Fibroblast of lung (primary cell): ENCODE measurements at regions not wholly inside any gene's neighbourhood (a gene's known extent, or its start where the extent isn't known, plus 50 kb on each side); places are given as distances from the start of the nearest gene placed in this dataset.

Experiments used
- DNase-seq, 2 donors: peaks; one replicate each; pipeline versions ENCODE4 v3.0.0 to v3.0.0-alpha.2; 2010; ENCODE audit warnings: low read depth in 2 of 2
- H2AFZ ChIP-seq: 2 replicates; pipeline ENCODE4 v1.5.1; 2012; ENCODE audit warnings: low read length, control low read depth, inconsistent platforms
- H3K27ac ChIP-seq: 2 replicates; pipeline ENCODE4 v1.5.1; 2011; ENCODE audit warnings: low read length, control low read depth; ENCODE audit not compliant: insufficient read depth
- H3K27me3 ChIP-seq: 2 replicates; pipeline ENCODE4 v1.5.1; 2011; ENCODE audit warnings: mild to moderate bottlenecking, low read length; ENCODE audit not compliant: control insufficient read depth, insufficient read depth
- H3K36me3 ChIP-seq: 2 replicates; pipeline ENCODE4 v1.5.1; 2011; ENCODE audit warnings: low read length; ENCODE audit not compliant: control insufficient read depth, insufficient read depth
- H3K4me1 ChIP-seq: 2 replicates; pipeline ENCODE4 v1.5.1; 2011; ENCODE audit warnings: low read length; ENCODE audit not compliant: control insufficient read depth, insufficient read depth; ENCODE audit errors: extremely low read depth
- H3K4me2 ChIP-seq: 2 replicates; pipeline ENCODE4 v1.5.1; 2011; ENCODE audit warnings: low read length, control low read depth; ENCODE audit not compliant: insufficient read depth; ENCODE audit errors: extremely low read depth
- H3K4me3 ChIP-seq, 4 experiments: fragments of 200-600 bp in 1 of 4; sonication (generic) in 1 of 4; replicated peaks in 1 of 4; 2 replicates each; pipeline ENCODE4 v1.5.1; 2011 to 2016; ENCODE audit warnings: low read length in 4 of 4, low read depth in 3 of 4, mild to moderate bottlenecking in 3 of 4, control low read depth in 2 of 4, inconsistent platforms in 1 of 4, mixed read lengths in 1 of 4; ENCODE audit not compliant: insufficient read depth in 1 of 4; ENCODE audit errors: control extremely low read depth in 1 of 4
- H3K79me2 ChIP-seq: 2 replicates; pipeline ENCODE4 v1.5.1; 2012; ENCODE audit warnings: mild to moderate bottlenecking, low read length, inconsistent platforms; ENCODE audit not compliant: control insufficient read depth, insufficient read depth
- H3K9ac ChIP-seq: 2 replicates; pipeline ENCODE4 v1.5.1; 2011; ENCODE audit warnings: mild to moderate bottlenecking, low read length, control low read depth; ENCODE audit not compliant: insufficient read depth
- H3K9me3 ChIP-seq: 2 replicates; pipeline ENCODE4 v1.5.1; 2012; ENCODE audit warnings: low read depth, low read length; ENCODE audit not compliant: control insufficient read depth, insufficient read depth
- H4K20me1 ChIP-seq: 2 replicates; pipeline ENCODE4 v1.5.1; 2011; ENCODE audit warnings: low read length; ENCODE audit not compliant: control insufficient read depth, insufficient read depth; ENCODE audit errors: extremely low read depth
- CTCF ChIP-seq, 2 donors: IDR thresholded peaks in 1 of 2; conservative IDR thresholded peaks in 1 of 2; 1 replicate in 1 of 2; 2 replicates in 1 of 2; pipeline ENCODE4 v1.5.1; 2011 to 2012; ENCODE audit warnings: low read length in 2 of 2, control low read depth in 1 of 2, inconsistent platforms in 1 of 2, low read depth in 1 of 2, mild to moderate bottlenecking in 1 of 2
- EZH2 ChIP-seq: IDR thresholded peaks from 2 replicates; pipeline ENCODE4 v1.5.1; 2012; ENCODE audit warnings: low read length, control low read depth, mild to moderate bottlenecking; ENCODE audit errors: missing control alignments

- DNase-seq = no peak
- Histone ChIP-seq H3K79me2 (no peaks in the 10 kb centered on the region), H3K4me3 (no peak overlapping the region), H3K4me1 (no peaks in the 10 kb centered on the region), H3K27me3 (no peaks in the 10 kb centered on the region), H3K4me2 (no peak overlapping the region), H3K27ac (no peak overlapping the region), H3K9me3 (no peaks in the 10 kb centered on the region), H4K20me1 (no peaks in the 10 kb centered on the region), H3K9ac (no peak overlapping the region), H2AFZ (no peak overlapping the region), H3K36me3 (no peaks in the 10 kb centered on the region)
- TF ChIP-seq CTCF (conservative IDR thresholded peaks at IDR 0.05 in 1 of 2, IDR thresholded peaks at IDR 0.05 in 1 of 2; ENCODE audit: low read depth in 1 of 2, low read length in 2 of 2) (no peak), EZH2 (no peak)
These were observed 292.1 kb downstream of the ETAA1 start for GRCh38 chr2:67689186-67689585.

- no peak for DNase-seq
- H3K79me2 ChIP-seq = no peaks in the 10 kb centered on the region
- no peak overlapping the region for H3K9ac ChIP-seq
- no peak overlapping the region for H3K4me2 ChIP-seq
- no peaks in the 10 kb centered on the region for H3K36me3 ChIP-seq
- H3K4me3 ChIP-seq = no peak overlapping the region
- no peaks in the 10 kb centered on the region for H3K4me1 ChIP-seq
- no peaks in the 10 kb centered on the region for H3K27me3 ChIP-seq
- H3K27ac ChIP-seq = no peak overlapping the region
- no peak overlapping the region for H2AFZ ChIP-seq
- H4K20me1 ChIP-seq = no peaks in the 10 kb centered on the region
- TF ChIP-seq CTCF (conservative IDR thresholded peaks at IDR 0.05 in 1 of 2, IDR thresholded peaks at IDR 0.05 in 1 of 2; ENCODE audit: low read depth in 1 of 2, low read length in 2 of 2) = no peak
- no peak for TF ChIP-seq EZH2
- no peaks in the 10 kb centered on the region for H3K9me3 ChIP-seq
These were observed 292.5 kb downstream of the ETAA1 start for GRCh38 chr2:67689651-67690050.

GRCh38 chr2:67694445-67694844 lies 297.3 kb downstream of the ETAA1 start:
- Histone ChIP-seq H3K4me2 (no peak overlapping the region), H3K27me3 (no peaks in the 10 kb centered on the region), H3K9ac (no peak overlapping the region), H4K20me1 (no peaks in the 10 kb centered on the region), H3K4me1 (no peaks in the 10 kb centered on the region), H3K79me2 (no peaks in the 10 kb centered on the region), H3K9me3 (no peaks in the 10 kb centered on the region), H3K4me3 (no peak overlapping the region), H3K36me3 (no peaks in the 10 kb centered on the region), H3K27ac (no peak overlapping the region), H2AFZ (no peak overlapping the region)
- no peak for DNase-seq
- TF ChIP-seq EZH2 = no peak
- TF ChIP-seq CTCF (conservative IDR thresholded peaks at IDR 0.05 in 1 of 2, IDR thresholded peaks at IDR 0.05 in 1 of 2; ENCODE audit: low read depth in 1 of 2, low read length in 2 of 2) = no peak
